GM23338 (cell line): ENCODE measurements at regions not wholly inside any gene's neighbourhood (a gene's known extent, or its start where the extent isn't known, plus 50 kb on each side); places are given as distances from the start of the nearest gene placed in this dataset.

Experiments
- ATAC-seq: fragments of 200-7000 bp; cut with Tn5 transposase; 3 replicates; pipeline ENCODE4 v1.9.1; 2020
- DNase-seq: peaks from one replicate; pipeline ENCODE4 v3.0.0-alpha.2; 2015; ENCODE audit warnings: low spot score
- H2AFZ ChIP-seq: fragments of 200-600 bp; sonication (generic); 2 replicates; pipeline ENCODE4 v1.8.0; 2016; ENCODE audit warnings: antibody characterized with exemption, mild to moderate bottlenecking, moderate library complexity
- H3F3A ChIP-seq: fragments of 200-600 bp; sonication (generic); replicated peaks from 2 replicates; pipeline ENCODE4 v1.8.0; 2017; ENCODE audit warnings: antibody characterized with exemption, mixed run types, low read depth
- H3K27ac ChIP-seq: fragments of 200-600 bp; sonication (generic); 2 replicates; pipeline ENCODE4 v1.6.1; 2016; ENCODE audit warnings: low read depth
- H3K27me3 ChIP-seq: fragments of 200-600 bp; sonication (generic); 2 replicates; pipeline ENCODE4 v1.8.0; 2016; ENCODE audit warnings: mild to moderate bottlenecking, mixed run types, moderate library complexity; ENCODE audit not compliant: insufficient read depth
- H3K36me3 ChIP-seq: fragments of 200-600 bp; sonication (generic); 2 replicates; pipeline ENCODE4 v1.8.0; 2016; ENCODE audit warnings: mild to moderate bottlenecking; ENCODE audit not compliant: insufficient read depth
- H3K4me1 ChIP-seq: fragments of 200-600 bp; sonication (generic); 2 replicates; pipeline ENCODE4 v1.8.0; 2016; ENCODE audit warnings: mild to moderate bottlenecking, moderate library complexity; ENCODE audit not compliant: insufficient read depth
- H3K4me2 ChIP-seq: fragments of 200-600 bp; sonication (generic); 2 replicates; pipeline ENCODE4 v1.7.1; 2017; ENCODE audit warnings: mixed run types
- H3K4me3 ChIP-seq: fragments of 200-600 bp; sonication (generic); 2 replicates; pipeline ENCODE4 v1.6.1; 2016; ENCODE audit warnings: mixed run types
- H3K79me2 ChIP-seq: fragments of 200-600 bp; sonication (generic); replicated peaks from 2 replicates; pipeline ENCODE4 v1.8.0; 2017; ENCODE audit warnings: mild to moderate bottlenecking; ENCODE audit not compliant: insufficient read depth
- H3K9me2 ChIP-seq: fragments of 200-600 bp; sonication (generic); 2 replicates; pipeline ENCODE4 v1.8.0; 2017; ENCODE audit not compliant: insufficient read depth
- H4K20me1 ChIP-seq: fragments of 200-600 bp; sonication (generic); replicated peaks from 2 replicates; pipeline ENCODE4 v1.8.0; 2017; ENCODE audit warnings: mild to moderate bottlenecking; ENCODE audit not compliant: insufficient read depth
- H3K27ac Mint-ChIP-seq: 2 replicates; pipeline ENCODE4 v1.8.0; 2020; ENCODE audit warnings: inconsistent platforms, mild to moderate bottlenecking, moderate library complexity, mixed read lengths
- H3K27me3 Mint-ChIP-seq: 3 replicates; pipeline ENCODE4 v1.8.0; 2022; ENCODE audit warnings: low read depth, mild to moderate bottlenecking, moderate library complexity, mixed read lengths, inconsistent platforms; ENCODE audit not compliant: insufficient read depth, poor library complexity
- H3K36me3 Mint-ChIP-seq: 3 replicates; pipeline ENCODE4 v1.8.0; 2021; ENCODE audit warnings: low read depth, mild to moderate bottlenecking, inconsistent platforms, moderate library complexity, mixed read lengths
- H3K4me1 Mint-ChIP-seq: 3 replicates; pipeline ENCODE4 v1.8.0; 2020; ENCODE audit warnings: mild to moderate bottlenecking, inconsistent platforms, mixed read lengths
- H3K4me3 Mint-ChIP-seq: 3 replicates; pipeline ENCODE4 v1.8.0; 2021; ENCODE audit warnings: moderate library complexity, mild to moderate bottlenecking, inconsistent platforms, mixed read lengths
- H3K9me3 Mint-ChIP-seq: 3 replicates; pipeline ENCODE4 v1.8.0; 2020; ENCODE audit warnings: moderate library complexity, mild to moderate bottlenecking, inconsistent platforms, mixed read lengths
- CREB1 ChIP-seq: fragments of 250-450 bp; sonication (Bioruptor Pico); IDR thresholded peaks from 2 replicates; pipeline ENCODE4 v1.5.0; 2020; ENCODE audit warnings: low read depth, mild to moderate bottlenecking, moderate library complexity
- CTCF ChIP-seq, 2 experiments: fragments of 200-600 bp in 1 of 2; sonication (generic) in 1 of 2; conservative IDR thresholded peaks; 2 replicates each; pipeline versions ENCODE4 v1.5.1 to v1.6.1; 2016 to 2017; ENCODE audit warnings: antibody characterized with exemption in 2 of 2, low read depth in 2 of 2, mild to moderate bottlenecking in 2 of 2, moderate library complexity in 1 of 2
- ETS1 ChIP-seq: IDR thresholded peaks from 2 replicates; pipeline ENCODE4 v1.6.1; 2016; ENCODE audit warnings: antibody characterized with exemption
- EZH2 ChIP-seq: fragments of 200-600 bp; sonication (generic); IDR thresholded peaks from one replicate; pipeline ENCODE4 v1.8.0; 2017; ENCODE audit warnings: antibody characterized with exemption, mild to moderate bottlenecking, low read depth; ENCODE audit not compliant: unreplicated experiment
- JUNB ChIP-seq: IDR thresholded peaks from one replicate; pipeline ENCODE4 v1.6.1; 2016; ENCODE audit warnings: antibody characterized with exemption; ENCODE audit not compliant: unreplicated experiment
- NANOG ChIP-seq: IDR thresholded peaks from 2 replicates; pipeline ENCODE4 v1.6.1; 2016; ENCODE audit warnings: antibody characterized with exemption, borderline replicate concordance
- POLR2AphosphoS5 ChIP-seq: IDR thresholded peaks from 2 replicates; pipeline ENCODE4 v1.6.1; 2016; ENCODE audit warnings: antibody characterized with exemption, low read depth
- STAT1 ChIP-seq: IDR thresholded peaks from one replicate; pipeline ENCODE4 v1.6.1; 2016; ENCODE audit warnings: antibody characterized with exemption; ENCODE audit not compliant: unreplicated experiment
- ZNF114 ChIP-seq: fragments of 250-450 bp; sonication (Bioruptor Pico); IDR thresholded peaks from 2 replicates; pipeline ENCODE4 v1.5.0; 2020; ENCODE audit warnings: mild to moderate bottlenecking, moderate library complexity
- ZNF331 ChIP-seq: fragments of 250-450 bp; sonication (Bioruptor Pico); IDR thresholded peaks from 2 replicates; pipeline ENCODE4 v1.5.0; 2020; ENCODE audit warnings: low read depth, mild to moderate bottlenecking, moderate library complexity
- TF ChIP-seq, protein P1 (sequence below): IDR thresholded peaks from one replicate; pipeline ENCODE4 v1.6.1; 2018; ENCODE audit warnings: antibody characterized with exemption; ENCODE audit not compliant: unreplicated experiment

- TF ChIP-seq CTCF (conservative IDR thresholded peaks at IDR 0.05; ENCODE audit: low read depth in 2 of 2) (no peak), NANOG (no peak)
- TF ChIP-seq, protein P1, sequence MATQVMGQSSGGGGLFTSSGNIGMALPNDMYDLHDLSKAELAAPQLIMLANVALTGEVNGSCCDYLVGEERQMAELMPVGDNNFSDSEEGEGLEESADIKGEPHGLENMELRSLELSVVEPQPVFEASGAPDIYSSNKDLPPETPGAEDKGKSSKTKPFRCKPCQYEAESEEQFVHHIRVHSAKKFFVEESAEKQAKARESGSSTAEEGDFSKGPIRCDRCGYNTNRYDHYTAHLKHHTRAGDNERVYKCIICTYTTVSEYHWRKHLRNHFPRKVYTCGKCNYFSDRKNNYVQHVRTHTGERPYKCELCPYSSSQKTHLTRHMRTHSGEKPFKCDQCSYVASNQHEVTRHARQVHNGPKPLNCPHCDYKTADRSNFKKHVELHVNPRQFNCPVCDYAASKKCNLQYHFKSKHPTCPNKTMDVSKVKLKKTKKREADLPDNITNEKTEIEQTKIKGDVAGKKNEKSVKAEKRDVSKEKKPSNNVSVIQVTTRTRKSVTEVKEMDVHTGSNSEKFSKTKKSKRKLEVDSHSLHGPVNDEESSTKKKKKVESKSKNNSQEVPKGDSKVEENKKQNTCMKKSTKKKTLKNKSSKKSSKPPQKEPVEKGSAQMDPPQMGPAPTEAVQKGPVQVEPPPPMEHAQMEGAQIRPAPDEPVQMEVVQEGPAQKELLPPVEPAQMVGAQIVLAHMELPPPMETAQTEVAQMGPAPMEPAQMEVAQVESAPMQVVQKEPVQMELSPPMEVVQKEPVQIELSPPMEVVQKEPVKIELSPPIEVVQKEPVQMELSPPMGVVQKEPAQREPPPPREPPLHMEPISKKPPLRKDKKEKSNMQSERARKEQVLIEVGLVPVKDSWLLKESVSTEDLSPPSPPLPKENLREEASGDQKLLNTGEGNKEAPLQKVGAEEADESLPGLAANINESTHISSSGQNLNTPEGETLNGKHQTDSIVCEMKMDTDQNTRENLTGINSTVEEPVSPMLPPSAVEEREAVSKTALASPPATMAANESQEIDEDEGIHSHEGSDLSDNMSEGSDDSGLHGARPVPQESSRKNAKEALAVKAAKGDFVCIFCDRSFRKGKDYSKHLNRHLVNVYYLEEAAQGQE: no peak
These were observed 163.5 kb downstream of the VRK1 start (continued) for GRCh38 chr14:96960598-96961116.

DNA sequence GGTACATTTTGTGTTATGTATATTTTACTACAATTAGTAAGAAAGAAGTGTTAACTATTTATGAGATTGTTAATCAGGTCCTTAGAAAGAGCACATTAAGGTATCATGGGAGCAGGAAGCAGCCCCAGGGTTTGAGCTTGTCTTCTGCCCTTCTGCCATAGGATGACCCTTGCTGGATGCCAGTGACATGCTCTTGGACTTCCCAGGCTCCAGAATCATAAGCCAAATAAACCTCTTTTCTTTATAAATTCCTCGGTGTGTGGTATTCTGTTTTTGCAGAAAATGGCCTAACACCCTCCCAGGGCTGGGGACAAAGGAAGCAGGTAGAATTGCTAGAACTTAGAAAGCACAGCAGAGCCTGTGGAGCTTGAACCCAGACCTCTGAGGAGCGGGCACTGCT lies 164.7 kb downstream of the VRK1 start:
- H3K4me1 Mint-ChIP-seq: peaks cover 14% of the 10 kb centered on the region; the same call in 2 of the 3 replicates
- Histone ChIP-seq H3K36me3 (no peaks in the 10 kb centered on the region), H3K4me3 (no peak overlapping the region), H3K79me2 (no peaks in the 10 kb centered on the region), H3K27me3 (no peaks in the 10 kb centered on the region), H3K27ac (no peak overlapping the region), H3K4me1 (peaks cover 12% of the 10 kb centered on the region), H3F3A (no peaks in the 10 kb centered on the region), H4K20me1 (no peaks in the 10 kb centered on the region), H3K4me2 (no peak overlapping the region), H3K9me2 (0 out of 2 replicates have a peak, but pooled peaks cover 4% of the 10 kb centered on the region), H2AFZ (no peak overlapping the region)
- H3K27ac Mint-ChIP-seq: no peak overlapping the region
- no peaks in the 10 kb centered on the region for H3K27me3 Mint-ChIP-seq
- peaks cover 11% of the 10 kb centered on the region for H3K9me3 Mint-ChIP-seq
- ATAC-seq (no peak), DNase-seq (no peak)
- peaks cover 4% of the 10 kb centered on the region for H3K36me3 Mint-ChIP-seq
- no peak overlapping the region for H3K4me3 Mint-ChIP-seq
- TF ChIP-seq EZH2: no peak
- TF ChIP-seq ETS1: no peak
- TF ChIP-seq JUNB: no peak
- TF ChIP-seq NANOG: no peak
- TF ChIP-seq CTCF (conservative IDR thresholded peaks at IDR 0.05; ENCODE audit: low read depth in 2 of 2): no peak
- no peak for TF ChIP-seq STAT1
- TF ChIP-seq, protein P1: no peak
- no peak for TF ChIP-seq ZNF114 (CRISPR knock-in tag)
- no peak for TF ChIP-seq CREB1 (CRISPR knock-in tag)
- no peak for TF ChIP-seq ZNF331 (CRISPR knock-in tag)
- TF ChIP-seq POLR2AphosphoS5: no peak
